ENCODE measurements at regions not wholly inside any gene's neighbourhood (a gene's known extent, or its start where the extent isn't known, plus 50 kb on each side); places are given as distances from the start of the nearest gene placed in this dataset.

DNA sequence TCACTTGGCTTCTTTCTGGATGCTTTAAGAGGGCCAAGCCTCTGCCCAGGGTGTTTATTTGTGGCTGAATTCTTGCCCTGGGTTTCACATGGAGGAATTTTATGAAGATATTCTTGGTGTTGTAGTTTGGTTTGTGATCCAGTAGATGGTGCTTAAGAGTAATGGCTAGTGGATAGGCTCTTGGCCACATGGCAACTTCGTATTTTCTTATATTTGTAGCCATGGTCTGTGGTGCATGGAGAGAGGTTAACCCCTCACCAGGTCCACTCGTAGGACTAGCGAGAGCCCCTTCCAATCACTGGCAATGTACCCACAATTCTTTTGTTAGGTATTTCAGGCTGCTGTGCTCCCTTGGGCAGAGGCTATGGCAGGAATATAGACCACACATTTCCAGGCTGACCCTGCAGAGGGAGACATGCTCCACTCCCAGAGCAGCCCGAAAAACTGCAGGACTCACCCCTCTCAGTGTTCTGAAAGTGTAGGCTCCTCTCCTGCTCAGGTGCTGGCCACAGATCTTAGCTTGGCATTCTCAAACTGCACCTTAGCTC is 582.1 kb upstream of the SETBP1 start:
- no peak for TF ChIP-seq EZH2phosphoT487 (IDR thresholded peaks at IDR 0.05; ENCODE audit: insufficient read depth, low read depth)
- no peak for TF ChIP-seq EZH2 (IDR thresholded peaks at IDR 0.05; ENCODE audit: insufficient read depth, poor library complexity, severe bottlenecking)
